ENCODE measurements at regions not wholly inside any gene's neighbourhood (a gene's known extent, or its start where the extent isn't known, plus 50 kb on each side); places are given as distances from the start of the nearest gene placed in this dataset.

- Mint-ChIP-seq H3K9me3 (peaks cover 40% of the 10 kb centered on the region), H3K4me3 (no peak overlapping the region), H3K27ac (no peak overlapping the region), H3K4me1 (no peaks in the 10 kb centered on the region), H3K27me3 (ENCODE audit: low read depth) (no peaks in the 10 kb centered on the region), H3K36me3 (peaks cover 15% of the 10 kb centered on the region)
- DNase-seq (ENCODE audit: low spot score in 2 of 2, unreplicated experiment in 2 of 2) = no peak
- TF ChIP-seq, protein P1, sequence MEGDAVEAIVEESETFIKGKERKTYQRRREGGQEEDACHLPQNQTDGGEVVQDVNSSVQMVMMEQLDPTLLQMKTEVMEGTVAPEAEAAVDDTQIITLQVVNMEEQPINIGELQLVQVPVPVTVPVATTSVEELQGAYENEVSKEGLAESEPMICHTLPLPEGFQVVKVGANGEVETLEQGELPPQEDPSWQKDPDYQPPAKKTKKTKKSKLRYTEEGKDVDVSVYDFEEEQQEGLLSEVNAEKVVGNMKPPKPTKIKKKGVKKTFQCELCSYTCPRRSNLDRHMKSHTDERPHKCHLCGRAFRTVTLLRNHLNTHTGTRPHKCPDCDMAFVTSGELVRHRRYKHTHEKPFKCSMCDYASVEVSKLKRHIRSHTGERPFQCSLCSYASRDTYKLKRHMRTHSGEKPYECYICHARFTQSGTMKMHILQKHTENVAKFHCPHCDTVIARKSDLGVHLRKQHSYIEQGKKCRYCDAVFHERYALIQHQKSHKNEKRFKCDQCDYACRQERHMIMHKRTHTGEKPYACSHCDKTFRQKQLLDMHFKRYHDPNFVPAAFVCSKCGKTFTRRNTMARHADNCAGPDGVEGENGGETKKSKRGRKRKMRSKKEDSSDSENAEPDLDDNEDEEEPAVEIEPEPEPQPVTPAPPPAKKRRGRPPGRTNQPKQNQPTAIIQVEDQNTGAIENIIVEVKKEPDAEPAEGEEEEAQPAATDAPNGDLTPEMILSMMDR (IDR thresholded peaks at IDR 0.05; ENCODE audit: unreplicated experiment) = no peak
Measured at GRCh38 chr14:54147758-54148157, 191.1 kb upstream of the BMP4 start.

GRCh38 chr14:54148251-54148650 lies 191.6 kb upstream of the BMP4 start:
- TF ChIP-seq, protein P1 (IDR thresholded peaks at IDR 0.05; ENCODE audit: unreplicated experiment) = no peak
- no peak overlapping the region for H3K4me3 Mint-ChIP-seq
- H3K36me3 Mint-ChIP-seq = peaks cover 15% of the 10 kb centered on the region
- peaks cover 37% of the 10 kb centered on the region for H3K9me3 Mint-ChIP-seq
- H3K4me1 Mint-ChIP-seq = no peaks in the 10 kb centered on the region
- H3K27me3 Mint-ChIP-seq (ENCODE audit: low read depth) = no peaks in the 10 kb centered on the region
- no peak for DNase-seq (ENCODE audit: low spot score in 2 of 2, unreplicated experiment in 2 of 2)
- no peak overlapping the region for H3K27ac Mint-ChIP-seq

DNA sequence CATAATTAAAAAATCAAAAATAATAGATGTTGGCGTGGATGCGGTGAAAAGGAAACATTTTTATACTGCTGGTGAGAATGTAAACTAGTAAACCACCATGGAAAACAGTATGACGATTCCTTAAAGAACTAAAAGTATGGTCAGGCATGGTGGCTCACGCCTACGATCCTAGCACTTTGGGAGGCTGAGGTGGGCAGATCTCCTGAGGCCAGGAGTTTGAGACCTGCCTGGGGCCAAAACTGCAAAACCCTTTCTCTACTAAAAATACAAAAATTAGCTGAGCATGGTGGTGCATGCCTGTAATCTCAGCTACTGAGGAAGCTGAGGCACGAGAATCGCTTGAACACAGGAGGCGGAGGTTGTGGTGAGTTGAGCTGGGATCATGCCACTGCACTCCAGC lies 195.7 kb upstream of the BMP4 start:
- Mint-ChIP-seq H3K4me1 (no peaks in the 10 kb centered on the region), H3K36me3 (peaks cover 15% of the 10 kb centered on the region), H3K4me3 (no peak overlapping the region), H3K27ac (no peak overlapping the region), H3K27me3 (ENCODE audit: low read depth) (no peaks in the 10 kb centered on the region), H3K9me3 (peaks cover 39% of the 10 kb centered on the region)
- DNase-seq (ENCODE audit: low spot score in 2 of 2, unreplicated experiment in 2 of 2) = no peak
- TF ChIP-seq, protein P1 (IDR thresholded peaks at IDR 0.05; ENCODE audit: unreplicated experiment) = no peak

GRCh38 chr14:54166049-54166950 lies 209.7 kb upstream of the BMP4 start:
- no peak for DNase-seq (ENCODE audit: low spot score in 2 of 2, unreplicated experiment in 2 of 2)
- no peaks in the 10 kb centered on the region for H3K27me3 Mint-ChIP-seq (ENCODE audit: low read depth)
- H3K9me3 Mint-ChIP-seq = peaks cover 8% of the 10 kb centered on the region
- no peak overlapping the region for H3K27ac Mint-ChIP-seq
- H3K4me1 Mint-ChIP-seq = peaks cover 11% of the 10 kb centered on the region
- H3K4me3 Mint-ChIP-seq = no peak overlapping the region
- H3K36me3 Mint-ChIP-seq = no peaks in the 10 kb centered on the region
- TF ChIP-seq, protein P1 (IDR thresholded peaks at IDR 0.05; ENCODE audit: unreplicated experiment) = no peak

DNA sequence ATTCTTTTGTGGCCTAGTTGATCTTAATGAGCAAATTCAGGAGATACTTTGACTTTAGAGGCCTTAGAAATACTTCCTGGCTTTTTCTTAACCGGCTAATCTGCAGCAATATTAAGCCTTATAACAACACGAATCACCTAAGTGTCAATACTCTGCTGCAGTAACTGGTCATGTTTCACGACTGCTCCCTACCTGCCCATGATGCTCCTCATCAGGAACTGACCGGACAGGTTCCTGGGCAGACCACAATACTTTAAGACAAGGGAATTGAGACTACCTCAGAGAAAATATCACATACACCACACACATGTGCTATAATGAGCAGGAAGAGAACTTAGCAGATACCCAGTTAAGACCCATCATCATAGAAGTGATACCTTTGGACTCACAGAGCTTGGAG lies 211.9 kb upstream of the BMP4 start:
- Mint-ChIP-seq H3K36me3 (no peaks in the 10 kb centered on the region), H3K4me1 (peaks cover 23% of the 10 kb centered on the region), H3K27me3 (ENCODE audit: low read depth) (no peaks in the 10 kb centered on the region), H3K9me3 (no peaks in the 10 kb centered on the region), H3K4me3 (no peak overlapping the region), H3K27ac (no peak overlapping the region)
- TF ChIP-seq, protein P1 (IDR thresholded peaks at IDR 0.05; ENCODE audit: unreplicated experiment) = no peak
- no peak for DNase-seq (ENCODE audit: low spot score in 2 of 2, unreplicated experiment in 2 of 2)

Data from mesothelial cell of epicardium (in vitro differentiated cells).